HEK293 (cell line): ENCODE measurements at regions not wholly inside any gene's neighbourhood (a gene's known extent, or its start where the extent isn't known, plus 50 kb on each side); places are given as distances from the start of the nearest gene placed in this dataset.
A peak's percentile ranks its signal among the peaks of the same experiment; 100 is the strongest.

Experiments used
- CTCF ChIA-PET: fragments of 350-600 bp; formaldehyde crosslinking; extraction: SDS; loops from one replicate; lab custom pipeline; 2021; ENCODE audit warnings: antibody characterized with exemption; lab: Yijun Ruan, JAX
- POLR2A ChIA-PET: fragments of 300-600 bp; formaldehyde crosslinking; extraction: SDS; loops from one replicate; lab custom pipeline; 2020; ENCODE audit warnings: antibody characterized with exemption, inconsistent platforms; lab: Yijun Ruan, JAX
- H3K27ac ChIP-seq: fragments of 200-500 bp; sonication (Bioruptor generic); 2 replicates; pipeline ENCODE4 v1.5.1; 2014; ENCODE audit warnings: low read depth, low read length, control low read depth, inconsistent platforms; ENCODE audit errors: extremely low read depth
- H3K36me3 ChIP-seq, 2 experiments: fragments of 200-500 bp in 1 of 2; sonication (Bioruptor generic) in 1 of 2; 1 replicate in 1 of 2; 2 replicates in 1 of 2; pipeline ENCODE4 v1.5.1; 2014 to 2017; ENCODE audit warnings: inconsistent platforms in 2 of 2, low read length in 2 of 2; ENCODE audit not compliant: control insufficient read depth in 2 of 2, insufficient read depth in 1 of 2
- H3K4me1 ChIP-seq: fragments of 200-500 bp; sonication (Bioruptor generic); 2 replicates; pipeline ENCODE4 v1.5.1; 2014; ENCODE audit warnings: mild to moderate bottlenecking, low read length, inconsistent platforms; ENCODE audit not compliant: control insufficient read depth, insufficient read depth
- H3K4me3 ChIP-seq: 2 replicates; pipeline ENCODE4 v1.5.1; 2011; ENCODE audit warnings: low read depth, mild to moderate bottlenecking, control low read depth, low read length, moderate library complexity
- H3K9me3 ChIP-seq: fragments of 200-500 bp; sonication (Bioruptor generic); 2 replicates; pipeline ENCODE4 v1.5.1; 2014; ENCODE audit warnings: low read depth, low read length, inconsistent platforms; ENCODE audit not compliant: control insufficient read depth, insufficient read depth
- GLIS2 ChIP-seq: fragments of 450-650 bp; formaldehyde crosslinking; IDR thresholded peaks from 2 replicates; pipeline ENCODE4 v1.5.1; 2016; ENCODE audit warnings: missing biosample characterization, missing genetic modification characterization
- KLF1 ChIP-seq: fragments of 450-650 bp; formaldehyde crosslinking; IDR thresholded peaks from 2 replicates; pipeline ENCODE4 v1.5.1; 2016; ENCODE audit warnings: missing biosample characterization, missing genetic modification characterization
- PRDM6 ChIP-seq: fragments of 450-650 bp; formaldehyde crosslinking; IDR thresholded peaks from 2 replicates; pipeline ENCODE4 v1.5.1; 2017; ENCODE audit warnings: missing biosample characterization, missing genetic modification characterization
- SETDB1 ChIP-seq: IDR thresholded peaks from one replicate; pipeline ENCODE4 v1.6.1; 2017; ENCODE audit warnings: mild to moderate bottlenecking, low read length, moderate library complexity, mixed read lengths; ENCODE audit not compliant: insufficient read length
- SP3 ChIP-seq: fragments of 450-650 bp; formaldehyde crosslinking; IDR thresholded peaks from 2 replicates; pipeline ENCODE4 v1.5.1; 2016; ENCODE audit warnings: missing biosample characterization, missing genetic modification characterization
- SP7 ChIP-seq: fragments of 450-650 bp; formaldehyde crosslinking; IDR thresholded peaks from 2 replicates; pipeline ENCODE4 v1.5.1; 2016; ENCODE audit warnings: missing biosample characterization, missing genetic modification characterization
- WT1 ChIP-seq: fragments of 450-650 bp; formaldehyde crosslinking; IDR thresholded peaks from 2 replicates; pipeline ENCODE4 v1.5.1; 2016; ENCODE audit warnings: missing biosample characterization, missing genetic modification characterization
- ZFHX2 ChIP-seq: fragments of 450-650 bp; formaldehyde crosslinking; conservative IDR thresholded peaks from 2 replicates; pipeline ENCODE4 v1.5.1; 2016; ENCODE audit warnings: missing biosample characterization, missing genetic modification characterization
- ZNF335 ChIP-seq: fragments of 450-650 bp; formaldehyde crosslinking; conservative IDR thresholded peaks from 2 replicates; pipeline ENCODE4 v1.5.1; 2016; ENCODE audit warnings: missing biosample characterization, missing genetic modification characterization
- ZNF518A ChIP-seq: fragments of 450-650 bp; formaldehyde crosslinking; conservative IDR thresholded peaks from 2 replicates; pipeline ENCODE4 v1.5.1; 2016; ENCODE audit warnings: low read depth, missing biosample characterization, missing genetic modification characterization
- ZNF549 ChIP-seq: fragments of 450-650 bp; IDR thresholded peaks from 2 replicates; pipeline ENCODE4 v1.5.1; 2018; ENCODE audit warnings: missing biosample characterization, missing genetic modification characterization, mild to moderate bottlenecking, inconsistent platforms, moderate library complexity
- ZNF777 ChIP-seq: fragments of 450-650 bp; formaldehyde crosslinking; IDR thresholded peaks from 2 replicates; pipeline ENCODE4 v1.5.1; 2017; ENCODE audit warnings: missing biosample characterization, missing genetic modification characterization, borderline replicate concordance
- ZNF785 ChIP-seq: fragments of 450-650 bp; formaldehyde crosslinking; IDR thresholded peaks from 2 replicates; pipeline ENCODE4 v1.5.1; 2016; ENCODE audit warnings: missing biosample characterization, missing genetic modification characterization
- ZSCAN18 ChIP-seq: fragments of 450-650 bp; formaldehyde crosslinking; IDR thresholded peaks from 2 replicates; pipeline ENCODE4 v1.5.1; 2016; ENCODE audit warnings: missing biosample characterization, missing genetic modification characterization
- TF ChIP-seq, protein P1 (sequence below): fragments of 450-650 bp; formaldehyde crosslinking; IDR thresholded peaks from 2 replicates; pipeline ENCODE4 v1.5.1; 2016; ENCODE audit warnings: missing biosample characterization, missing genetic modification characterization
- TF ChIP-seq, protein P2 (sequence below): fragments of 450-650 bp; formaldehyde crosslinking; IDR thresholded peaks from 2 replicates; pipeline ENCODE4 v1.5.1; 2016; ENCODE audit warnings: missing biosample characterization, missing genetic modification characterization, low read depth

- ChIA-PET CTCF (interaction anchor here (0.7 to 1.0 kb wide), 2 partner anchors 35 to 247 kb away, joined by 3 to 6 read pairs; no protein-coding TSS in a partner anchor), POLR2A (no interaction called here)
- H3K4me1 ChIP-seq = peaks cover 7% of the 10 kb centered on the region; the same call in 1 of the 2 replicates
- no peak overlapping the region for H3K4me3 ChIP-seq
- no peak for TF ChIP-seq WT1
- no peak for TF ChIP-seq SP3 (tag by site-specific recombination)
- TF ChIP-seq, protein P1, sequence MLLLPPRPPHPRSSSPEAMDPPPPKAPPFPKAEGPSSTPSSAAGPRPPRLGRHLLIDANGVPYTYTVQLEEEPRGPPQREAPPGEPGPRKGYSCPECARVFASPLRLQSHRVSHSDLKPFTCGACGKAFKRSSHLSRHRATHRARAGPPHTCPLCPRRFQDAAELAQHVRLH (tag by site-specific recombination) = no peak
- no peak for TF ChIP-seq ZFHX2 (tag by site-specific recombination)
- no peak for TF ChIP-seq ZNF549 (tag by site-specific recombination)
- no peak for TF ChIP-seq GLIS2 (tag by site-specific recombination)
- TF ChIP-seq ZNF335 (tag by site-specific recombination) = no peak
- TF ChIP-seq ZNF777 (tag by site-specific recombination) = no peak
- no peak for TF ChIP-seq KLF1 (tag by site-specific recombination)
- TF ChIP-seq, protein P2, sequence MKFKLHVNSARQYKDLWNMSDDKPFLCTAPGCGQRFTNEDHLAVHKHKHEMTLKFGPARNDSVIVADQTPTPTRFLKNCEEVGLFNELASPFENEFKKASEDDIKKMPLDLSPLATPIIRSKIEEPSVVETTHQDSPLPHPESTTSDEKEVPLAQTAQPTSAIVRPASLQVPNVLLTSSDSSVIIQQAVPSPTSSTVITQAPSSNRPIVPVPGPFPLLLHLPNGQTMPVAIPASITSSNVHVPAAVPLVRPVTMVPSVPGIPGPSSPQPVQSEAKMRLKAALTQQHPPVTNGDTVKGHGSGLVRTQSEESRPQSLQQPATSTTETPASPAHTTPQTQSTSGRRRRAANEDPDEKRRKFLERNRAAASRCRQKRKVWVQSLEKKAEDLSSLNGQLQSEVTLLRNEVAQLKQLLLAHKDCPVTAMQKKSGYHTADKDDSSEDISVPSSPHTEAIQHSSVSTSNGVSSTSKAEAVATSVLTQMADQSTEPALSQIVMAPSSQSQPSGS = no peak
- no peak overlapping the region for H3K27ac ChIP-seq
- H3K9me3 ChIP-seq = no peaks in the 10 kb centered on the region
- no peaks in the 10 kb centered on the region for H3K36me3 ChIP-seq
These were observed 332.4 kb upstream of the TLE3 start for GRCh38 chr15:70430069-70430468.

GRCh38 chr15:70429056-70429722 lies 331.5 kb upstream of the TLE3 start:
- Histone ChIP-seq H3K36me3 (no peaks in the 10 kb centered on the region), H3K4me1 (peaks cover 5% of the 10 kb centered on the region; the same call in 1 of the 2 replicates), H3K9me3 (no peaks in the 10 kb centered on the region), H3K4me3 (no peak overlapping the region), H3K27ac (no peak overlapping the region)
- ChIA-PET CTCF (interaction anchor here (1.0 kb wide), 1 partner anchor 36 kb away, joined by 3 read pairs; no protein-coding TSS in a partner anchor), POLR2A (no interaction called here)
- no peak for TF ChIP-seq ZNF518A
- TF ChIP-seq ZSCAN18 (tag by site-specific recombination) = no peak
- TF ChIP-seq GLIS2 (tag by site-specific recombination) = no peak
- no peak for TF ChIP-seq PRDM6 (tag by site-specific recombination)
- TF ChIP-seq SP7 = no peak
- TF ChIP-seq ZNF785 = no peak
- TF ChIP-seq SETDB1 = peak; percentile 22
